K562 (cell line): ENCODE measurements at regions not wholly inside any gene's neighbourhood (a gene's known extent, or its start where the extent isn't known, plus 50 kb on each side); places are given as distances from the start of the nearest gene placed in this dataset.
"Not testable (repeated sequence)": the region's sequence is repeated elsewhere in the genome, so short reads cannot be mapped to it uniquely, and the experiment has no call there.

Source experiments
- ATAC-seq: fragments of 200-7000 bp; cut with Tn5 transposase; 3 replicates; pipeline ENCODE4 v1.9.1; 2020; ENCODE audit warnings: moderate library complexity
- BruUV-seq: library from RNA; stranded (reverse); fragments of 400-500 nt; replicated peaks from 2 replicates; lab custom pipeline; 2021; lab: Mats Ljungman, UMichigan
- CTCF ChIA-PET: fragments of 300-600 bp; formaldehyde crosslinking; extraction: SDS; loops from one replicate; lab custom pipeline; 2021; ENCODE audit warnings: low intra/inter-chr PET ratio; lab: Yijun Ruan, JAX
- POLR2A ChIA-PET: fragments of 300-600, 350-650 bp; sonication (Branson Sonifier 250); formaldehyde crosslinking; extraction: SDS; loops from one replicate; lab custom pipeline; 2021; ENCODE audit warnings: antibody characterized with exemption, inconsistent platforms; lab: Yijun Ruan, JAX
- DNase-seq, 4 experiments: peaks; one replicate each; pipeline versions ENCODE4 v3.0.0 to v3.0.0-alpha.2; 2011 to 2018; ENCODE audit warnings: low spot score in 3 of 4, mixed read lengths in 3 of 4; ENCODE audit errors: extremely low read depth in 1 of 4
- FAIRE-seq: peaks from 2 replicates; lab custom pipeline; 2011; peaks lifted over from hg19 to GRCh38; lab: Jason Lieb, UNC
- H2AFZ ChIP-seq: 2 replicates; pipeline ENCODE4 v1.6.0; 2011; ENCODE audit warnings: low read depth, low read length, control low read depth, inconsistent platforms
- H3K27ac ChIP-seq: fragments of 200-600 bp; 3 replicates; pipeline ENCODE4 v1.8.0; 2011; ENCODE audit warnings: low read depth, mild to moderate bottlenecking, control low read depth, inconsistent platforms, low read length, moderate library complexity, mixed read lengths; ENCODE audit errors: extremely low read depth
- H3K27me3 ChIP-seq, 2 experiments: fragments of 300-600 bp in 1 of 2; 2 replicates in 1 of 2; 3 replicates in 1 of 2; pipeline versions ENCODE4 v1.6.0 to v1.8.0; 2011; ENCODE audit warnings: inconsistent platforms in 2 of 2, low read length in 2 of 2, mild to moderate bottlenecking in 1 of 2, mixed read lengths in 1 of 2, moderate library complexity in 1 of 2; ENCODE audit not compliant: control insufficient read depth in 2 of 2, insufficient read depth in 2 of 2
- H3K36me3 ChIP-seq: fragments of 300-600 bp; 3 replicates; pipeline ENCODE4 v1.8.0; 2011; ENCODE audit warnings: mild to moderate bottlenecking, low read length, inconsistent platforms; ENCODE audit not compliant: control insufficient read depth, insufficient read depth
- H3K4me1 ChIP-seq, 2 experiments: fragments of 200-600 bp in 1 of 2; replicated peaks in 1 of 2; 2 replicates in 1 of 2; 3 replicates in 1 of 2; pipeline versions ENCODE4 v1.5.1 to v1.8.0; 2011; ENCODE audit warnings: inconsistent platforms in 2 of 2, low read length in 2 of 2, mild to moderate bottlenecking in 1 of 2, mixed read lengths in 1 of 2, moderate library complexity in 1 of 2; ENCODE audit not compliant: control insufficient read depth in 2 of 2, insufficient read depth in 2 of 2
- H3K4me2 ChIP-seq: 2 replicates; pipeline ENCODE4 v1.6.1; 2011; ENCODE audit warnings: low read length, control low read depth, inconsistent platforms, mixed read lengths; ENCODE audit not compliant: insufficient read depth
- H3K4me3 ChIP-seq: fragments of 200-600 bp; sonication (generic), shearing (Covaris generic); 2 replicates; pipeline ENCODE4 v1.5.1; 2016; ENCODE audit warnings: control low read depth, inconsistent platforms
- H3K79me2 ChIP-seq: fragments of 200-600 bp; 3 replicates; pipeline ENCODE4 v1.8.0; 2011; ENCODE audit warnings: low read length, inconsistent platforms; ENCODE audit not compliant: control insufficient read depth, insufficient read depth
- H3K9ac ChIP-seq, 2 experiments: 2 replicates each; pipeline versions ENCODE4 v1.6.0 to v1.6.1; 2011; ENCODE audit warnings: low read depth in 2 of 2, low read length in 2 of 2, control low read depth in 1 of 2, inconsistent platforms in 1 of 2, mild to moderate bottlenecking in 1 of 2, mixed read lengths in 1 of 2; ENCODE audit not compliant: insufficient read depth in 1 of 2
- H3K9me1 ChIP-seq: one replicate; pipeline ENCODE4 v1.6.0; 2011; ENCODE audit warnings: inconsistent platforms, mild to moderate bottlenecking, low read length, moderate library complexity; ENCODE audit not compliant: control insufficient read depth, insufficient read depth
- H3K9me3 ChIP-seq: replicated peaks from 2 replicates; pipeline ENCODE4 v1.5.1; 2011; ENCODE audit warnings: low read depth, low read length, inconsistent platforms; ENCODE audit not compliant: control insufficient read depth, insufficient read depth
- H4K20me1 ChIP-seq: replicated peaks from 2 replicates; pipeline ENCODE4 v1.6.1; 2011; ENCODE audit warnings: low read length, inconsistent platforms, mixed read lengths; ENCODE audit not compliant: control insufficient read depth, insufficient read depth
- ZNF23 ChIP-seq: fragments of 250-450 bp; sonication (Bioruptor Pico); IDR thresholded peaks from 2 replicates; pipeline ENCODE4 v1.4.0; 2020; ENCODE audit warnings: mild to moderate bottlenecking
- WGBS: fragments of 100-300 bp; shearing (Covaris generic); methylation state at CpG from one replicate; pipeline ENCODE4 v1.1.6; 2016; ENCODE audit warnings: low coverage, mixed read lengths; ENCODE audit not compliant: insufficient coverage; ENCODE audit errors: missing lambda C conversion rate; 5-methylcytosine and 5-hydroxymethylcytosine counted together
- in situ Hi-C: fragments of 300-500 bp; cut with MboI; formaldehyde crosslinking; loops from 4 replicates; pipeline ENCODE4 v1.15.0; 2018; ENCODE audit warnings: inconsistent platforms, mixed read lengths
- intact Hi-C: fragments of 100-400 bp; cut with micrococcal nuclease; formaldehyde crosslinking; loops from 2 replicates; pipeline ENCODE4 v1.14.2; 2022
- TF ChIP-seq, protein P1 (sequence below), 2 experiments: fragments of 450-650 bp in 1 of 2; sonication (generic) in 1 of 2; formaldehyde crosslinking in 1 of 2; IDR thresholded peaks in 1 of 2; conservative IDR thresholded peaks in 1 of 2; 2 replicates each; pipeline versions ENCODE4 v1.6.1 to v1.8.1; 2016 to 2023; ENCODE audit warnings: mild to moderate bottlenecking in 2 of 2, moderate library complexity in 2 of 2, inconsistent platforms in 1 of 2, missing genetic modification reagents in 1 of 2
- TF ChIP-seq, protein P2 (sequence below), 2 experiments: IDR thresholded peaks; 2 replicates each; pipeline ENCODE4 v1.6.1; 2012; ENCODE audit warnings: improper control_type of control experiment in 2 of 2, low read depth in 2 of 2, low read length in 2 of 2, borderline replicate concordance in 1 of 2

DNA sequence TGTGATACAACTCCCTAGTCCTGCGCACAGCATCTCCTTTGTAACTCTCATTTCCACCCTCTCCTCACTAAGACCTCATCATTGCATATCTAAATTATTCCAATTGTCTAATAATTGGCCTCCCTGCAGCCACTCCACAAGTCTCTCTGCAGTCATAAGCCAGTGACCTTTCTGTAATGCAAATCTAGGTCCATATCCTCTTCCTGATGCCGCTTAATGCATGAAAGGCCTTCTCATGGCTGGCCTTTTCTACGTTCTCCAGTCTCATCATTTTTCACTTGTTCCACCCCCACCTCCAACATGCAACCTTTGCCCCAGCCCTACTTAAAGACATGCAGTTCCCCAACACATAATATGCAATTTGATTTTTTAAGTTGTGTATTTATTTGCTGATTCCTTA, 96.0 kb downstream of the RPAP3 start (continued):
- no peak for TF ChIP-seq ZNF23 (CRISPR knock-in tag)
- TF ChIP-seq, protein P1, sequence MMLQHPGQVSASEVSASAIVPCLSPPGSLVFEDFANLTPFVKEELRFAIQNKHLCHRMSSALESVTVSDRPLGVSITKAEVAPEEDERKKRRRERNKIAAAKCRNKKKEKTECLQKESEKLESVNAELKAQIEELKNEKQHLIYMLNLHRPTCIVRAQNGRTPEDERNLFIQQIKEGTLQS (IDR thresholded peaks at IDR 0.05), result no peak
- TF ChIP-seq, protein P1 (CRISPR knock-in tag; conservative IDR thresholded peaks at IDR 0.05), result no peak
- TF ChIP-seq, protein P2, sequence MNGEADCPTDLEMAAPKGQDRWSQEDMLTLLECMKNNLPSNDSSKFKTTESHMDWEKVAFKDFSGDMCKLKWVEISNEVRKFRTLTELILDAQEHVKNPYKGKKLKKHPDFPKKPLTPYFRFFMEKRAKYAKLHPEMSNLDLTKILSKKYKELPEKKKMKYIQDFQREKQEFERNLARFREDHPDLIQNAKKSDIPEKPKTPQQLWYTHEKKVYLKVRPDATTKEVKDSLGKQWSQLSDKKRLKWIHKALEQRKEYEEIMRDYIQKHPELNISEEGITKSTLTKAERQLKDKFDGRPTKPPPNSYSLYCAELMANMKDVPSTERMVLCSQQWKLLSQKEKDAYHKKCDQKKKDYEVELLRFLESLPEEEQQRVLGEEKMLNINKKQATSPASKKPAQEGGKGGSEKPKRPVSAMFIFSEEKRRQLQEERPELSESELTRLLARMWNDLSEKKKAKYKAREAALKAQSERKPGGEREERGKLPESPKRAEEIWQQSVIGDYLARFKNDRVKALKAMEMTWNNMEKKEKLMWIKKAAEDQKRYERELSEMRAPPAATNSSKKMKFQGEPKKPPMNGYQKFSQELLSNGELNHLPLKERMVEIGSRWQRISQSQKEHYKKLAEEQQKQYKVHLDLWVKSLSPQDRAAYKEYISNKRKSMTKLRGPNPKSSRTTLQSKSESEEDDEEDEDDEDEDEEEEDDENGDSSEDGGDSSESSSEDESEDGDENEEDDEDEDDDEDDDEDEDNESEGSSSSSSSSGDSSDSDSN (IDR thresholded peaks at IDR 0.05; ENCODE audit: borderline replicate concordance in 1 of 2, low read depth in 2 of 2, low read length in 2 of 2), result no peak

DNA sequence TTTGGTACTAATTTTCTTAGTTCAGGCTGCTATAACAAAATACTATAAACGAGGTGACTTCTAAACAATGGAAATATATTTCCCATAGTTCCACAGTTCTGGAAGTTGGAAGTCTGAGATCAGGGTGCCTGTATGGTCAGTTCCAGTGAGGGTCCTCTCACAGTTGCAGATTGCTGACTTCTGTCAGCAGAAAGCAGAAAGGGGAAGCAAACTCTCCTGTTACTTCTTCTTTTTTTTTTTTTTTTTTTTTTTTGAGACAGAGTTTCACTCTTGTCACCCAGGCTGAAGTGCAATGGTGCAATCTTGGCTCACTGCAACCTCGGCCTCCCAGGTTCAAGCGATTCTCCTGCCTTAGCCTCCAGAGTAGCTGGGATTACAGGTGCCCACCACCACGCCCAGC, 97.2 kb downstream of the RPAP3 start:
- H3K9me3 ChIP-seq, BruUV-seq, H3K27ac ChIP-seq, H2AFZ ChIP-seq, DNase-seq, FAIRE-seq, H4K20me1 ChIP-seq, H3K4me2 ChIP-seq, H3K79me2 ChIP-seq, H3K4me3 ChIP-seq, H3K27me3 ChIP-seq, intact Hi-C loops, H3K9ac ChIP-seq, H3K4me1 ChIP-seq, in situ Hi-C loops, H3K36me3 ChIP-seq, CTCF ChIA-PET, ATAC-seq, H3K9me1 ChIP-seq: not testable (repeated sequence)
- 19% methylated on average over 3 of the region's 4 CpGs for WGBS
- POLR2A ChIA-PET, result interaction anchor here (0.6 kb wide), 1 partner anchor 133 kb away, joined by 3 read pairs; no protein-coding TSS in a partner anchor
